HL-60 (cell line): ENCODE measurements at regions not wholly inside any gene's neighbourhood (a gene's known extent, or its start where the extent isn't known, plus 50 kb on each side); places are given as distances from the start of the nearest gene placed in this dataset.

Experiments
- TF ChIP-seq, protein P1 (sequence below): IDR thresholded peaks from 2 replicates; pipeline ENCODE4 v1.6.1; 2012; ENCODE audit warnings: low read depth; ENCODE audit not compliant: insufficient replicate concordance
- TF ChIP-seq, protein P2 (sequence below): IDR thresholded peaks from one replicate; pipeline ENCODE4 v1.5.1; 2011; ENCODE audit warnings: low read length, control low read depth, inconsistent platforms; ENCODE audit not compliant: insufficient read depth

DNA sequence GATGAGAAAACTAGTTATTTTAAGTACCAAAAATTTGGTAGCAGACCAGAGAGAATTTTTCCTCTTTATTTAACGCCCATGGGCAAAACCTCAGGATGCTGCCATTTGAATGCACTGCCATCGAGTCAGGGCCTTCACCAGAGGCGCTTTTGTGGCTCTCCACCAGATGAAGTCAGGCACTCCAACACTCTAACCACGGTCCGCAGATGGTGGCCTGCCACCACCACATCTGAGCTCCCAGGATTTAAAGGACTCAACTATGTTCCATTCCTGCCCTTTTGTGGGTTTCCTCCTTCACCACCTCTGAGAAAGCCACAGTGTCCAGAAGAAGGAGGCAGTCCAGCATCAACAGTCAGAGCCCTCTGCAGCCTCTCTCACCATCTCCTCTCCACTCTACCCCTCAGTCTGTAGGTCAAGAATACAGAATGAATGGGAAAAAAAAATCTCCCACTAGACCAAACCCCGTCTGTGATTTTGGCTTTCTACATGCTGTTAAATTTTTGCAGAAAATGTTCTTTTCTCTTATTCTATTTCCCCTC lies 647.4 kb downstream of the USP25 start:
- TF ChIP-seq, protein P1, sequence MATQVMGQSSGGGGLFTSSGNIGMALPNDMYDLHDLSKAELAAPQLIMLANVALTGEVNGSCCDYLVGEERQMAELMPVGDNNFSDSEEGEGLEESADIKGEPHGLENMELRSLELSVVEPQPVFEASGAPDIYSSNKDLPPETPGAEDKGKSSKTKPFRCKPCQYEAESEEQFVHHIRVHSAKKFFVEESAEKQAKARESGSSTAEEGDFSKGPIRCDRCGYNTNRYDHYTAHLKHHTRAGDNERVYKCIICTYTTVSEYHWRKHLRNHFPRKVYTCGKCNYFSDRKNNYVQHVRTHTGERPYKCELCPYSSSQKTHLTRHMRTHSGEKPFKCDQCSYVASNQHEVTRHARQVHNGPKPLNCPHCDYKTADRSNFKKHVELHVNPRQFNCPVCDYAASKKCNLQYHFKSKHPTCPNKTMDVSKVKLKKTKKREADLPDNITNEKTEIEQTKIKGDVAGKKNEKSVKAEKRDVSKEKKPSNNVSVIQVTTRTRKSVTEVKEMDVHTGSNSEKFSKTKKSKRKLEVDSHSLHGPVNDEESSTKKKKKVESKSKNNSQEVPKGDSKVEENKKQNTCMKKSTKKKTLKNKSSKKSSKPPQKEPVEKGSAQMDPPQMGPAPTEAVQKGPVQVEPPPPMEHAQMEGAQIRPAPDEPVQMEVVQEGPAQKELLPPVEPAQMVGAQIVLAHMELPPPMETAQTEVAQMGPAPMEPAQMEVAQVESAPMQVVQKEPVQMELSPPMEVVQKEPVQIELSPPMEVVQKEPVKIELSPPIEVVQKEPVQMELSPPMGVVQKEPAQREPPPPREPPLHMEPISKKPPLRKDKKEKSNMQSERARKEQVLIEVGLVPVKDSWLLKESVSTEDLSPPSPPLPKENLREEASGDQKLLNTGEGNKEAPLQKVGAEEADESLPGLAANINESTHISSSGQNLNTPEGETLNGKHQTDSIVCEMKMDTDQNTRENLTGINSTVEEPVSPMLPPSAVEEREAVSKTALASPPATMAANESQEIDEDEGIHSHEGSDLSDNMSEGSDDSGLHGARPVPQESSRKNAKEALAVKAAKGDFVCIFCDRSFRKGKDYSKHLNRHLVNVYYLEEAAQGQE, result no peak
- TF ChIP-seq, protein P2, sequence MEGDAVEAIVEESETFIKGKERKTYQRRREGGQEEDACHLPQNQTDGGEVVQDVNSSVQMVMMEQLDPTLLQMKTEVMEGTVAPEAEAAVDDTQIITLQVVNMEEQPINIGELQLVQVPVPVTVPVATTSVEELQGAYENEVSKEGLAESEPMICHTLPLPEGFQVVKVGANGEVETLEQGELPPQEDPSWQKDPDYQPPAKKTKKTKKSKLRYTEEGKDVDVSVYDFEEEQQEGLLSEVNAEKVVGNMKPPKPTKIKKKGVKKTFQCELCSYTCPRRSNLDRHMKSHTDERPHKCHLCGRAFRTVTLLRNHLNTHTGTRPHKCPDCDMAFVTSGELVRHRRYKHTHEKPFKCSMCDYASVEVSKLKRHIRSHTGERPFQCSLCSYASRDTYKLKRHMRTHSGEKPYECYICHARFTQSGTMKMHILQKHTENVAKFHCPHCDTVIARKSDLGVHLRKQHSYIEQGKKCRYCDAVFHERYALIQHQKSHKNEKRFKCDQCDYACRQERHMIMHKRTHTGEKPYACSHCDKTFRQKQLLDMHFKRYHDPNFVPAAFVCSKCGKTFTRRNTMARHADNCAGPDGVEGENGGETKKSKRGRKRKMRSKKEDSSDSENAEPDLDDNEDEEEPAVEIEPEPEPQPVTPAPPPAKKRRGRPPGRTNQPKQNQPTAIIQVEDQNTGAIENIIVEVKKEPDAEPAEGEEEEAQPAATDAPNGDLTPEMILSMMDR, result no peak
